Brain pericyte (primary cell): ENCODE measurements at regions not wholly inside any gene's neighbourhood (a gene's known extent, or its start where the extent isn't known, plus 50 kb on each side); places are given as distances from the start of the nearest gene placed in this dataset.

ENCODE experiments used
- DNase-seq: peaks from one replicate; pipeline ENCODE4 v3.0.0-alpha.2; 2012; ENCODE audit warnings: low read depth, low spot score

DNA sequence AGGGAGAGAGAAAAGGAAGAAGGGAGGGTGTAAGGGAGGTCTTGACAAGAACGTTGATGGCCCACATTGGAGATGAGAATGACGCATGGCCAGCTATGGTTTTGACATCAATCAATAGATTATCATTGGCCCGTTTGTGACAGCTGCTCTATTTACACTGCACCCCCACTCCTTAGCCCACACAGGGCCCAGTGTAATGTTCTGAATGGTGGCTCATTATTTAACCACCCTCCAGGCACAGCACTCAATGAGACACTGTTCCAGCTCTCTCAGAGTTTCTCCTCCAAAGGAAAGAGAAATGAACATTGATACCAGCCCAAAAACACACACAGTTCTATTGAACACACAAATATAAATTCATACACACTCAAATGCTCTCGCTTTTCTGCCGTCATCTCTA is 173.0 kb upstream of the IPO5 start:
- no peak for DNase-seq

DNA sequence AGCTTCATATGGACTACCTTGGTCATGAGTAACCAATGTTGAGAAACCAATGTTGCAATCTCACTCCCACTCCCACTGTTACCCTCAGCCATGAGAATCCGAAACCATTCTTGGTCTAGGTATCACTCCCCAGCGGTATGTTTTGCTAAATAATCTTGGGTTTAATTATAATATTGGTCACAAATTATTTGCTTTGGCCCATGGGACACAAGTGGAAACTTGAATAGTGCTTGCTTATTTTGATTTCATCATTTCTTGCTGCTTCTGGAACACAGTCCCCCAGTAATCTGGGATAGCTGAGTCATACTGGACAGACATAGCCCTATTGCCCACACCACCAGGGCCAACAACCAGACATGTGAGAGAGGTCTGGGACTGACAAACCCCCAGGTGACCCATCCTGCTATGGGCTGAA is 171.6 kb upstream of the IPO5 start:
- no peak for DNase-seq

DNA sequence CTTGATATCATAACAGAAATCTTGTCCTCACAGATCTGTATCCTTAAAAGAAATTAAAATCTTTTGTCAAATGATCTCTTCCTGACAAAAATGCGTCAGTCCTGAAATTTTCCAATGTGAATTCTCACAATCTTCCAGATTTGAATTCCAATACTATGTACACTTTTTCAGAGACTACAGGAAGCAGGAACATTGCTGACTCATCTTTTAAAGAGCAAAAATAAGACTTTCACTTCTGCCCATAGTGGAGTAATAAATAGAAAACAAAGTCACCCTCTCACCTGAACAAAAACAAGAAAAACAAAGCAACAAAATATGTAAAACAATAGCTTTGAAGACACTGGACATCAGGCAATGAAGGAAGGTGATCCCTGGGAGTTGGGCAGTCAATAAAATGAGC is 167.0 kb upstream of the IPO5 start:
- no peak for DNase-seq

DNA sequence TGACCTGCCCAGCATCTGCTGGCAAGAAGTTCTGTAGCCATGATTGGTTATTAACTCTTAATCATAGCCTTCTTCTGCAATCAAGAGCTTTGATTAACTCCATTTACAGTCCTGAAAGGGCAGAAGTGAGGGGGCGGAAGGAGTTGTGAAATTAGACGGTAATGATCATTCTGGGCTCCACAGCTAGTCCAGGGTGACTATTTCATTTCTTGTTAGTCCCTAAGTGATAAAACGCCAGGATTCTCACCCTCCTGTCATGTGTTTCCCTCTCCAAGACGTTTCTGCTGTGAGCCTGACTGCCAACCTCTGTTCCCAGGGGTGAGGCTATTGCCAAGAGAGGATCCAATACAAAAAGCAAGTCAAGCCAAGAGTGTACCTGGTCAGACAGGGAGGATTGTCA is 155.9 kb upstream of the IPO5 start:
- no peak for DNase-seq

DNA sequence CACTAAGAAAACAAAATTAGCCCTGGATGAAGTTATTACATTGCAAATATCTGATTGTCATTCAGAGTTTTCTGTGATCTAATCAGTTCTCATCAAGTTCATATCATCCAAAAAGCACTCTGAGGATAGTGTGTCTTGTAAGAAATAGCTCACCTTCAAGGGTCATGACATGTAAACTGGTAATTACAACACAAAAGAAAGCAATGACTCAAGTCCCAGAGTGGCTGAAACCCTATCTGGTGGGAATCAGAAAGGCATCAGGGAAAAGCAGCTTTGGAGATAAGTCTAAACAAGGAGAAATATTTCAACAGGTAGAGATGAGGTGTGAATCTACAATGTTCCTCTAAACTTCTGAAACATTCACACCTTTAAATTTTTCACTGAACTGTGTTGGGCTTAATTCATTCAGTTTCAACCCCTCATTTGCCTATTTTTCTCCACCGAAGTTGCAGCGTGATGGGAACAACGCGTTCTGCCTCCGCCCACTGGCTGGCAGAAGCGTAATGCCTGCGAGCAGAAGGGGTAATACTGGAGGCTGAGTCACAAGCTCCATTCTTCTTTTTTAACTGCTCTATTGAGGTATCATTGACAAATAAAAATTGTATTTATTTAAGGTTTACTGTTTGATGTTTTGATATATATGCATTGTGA is 155.2 kb upstream of the IPO5 start:
- no peak for DNase-seq

DNA sequence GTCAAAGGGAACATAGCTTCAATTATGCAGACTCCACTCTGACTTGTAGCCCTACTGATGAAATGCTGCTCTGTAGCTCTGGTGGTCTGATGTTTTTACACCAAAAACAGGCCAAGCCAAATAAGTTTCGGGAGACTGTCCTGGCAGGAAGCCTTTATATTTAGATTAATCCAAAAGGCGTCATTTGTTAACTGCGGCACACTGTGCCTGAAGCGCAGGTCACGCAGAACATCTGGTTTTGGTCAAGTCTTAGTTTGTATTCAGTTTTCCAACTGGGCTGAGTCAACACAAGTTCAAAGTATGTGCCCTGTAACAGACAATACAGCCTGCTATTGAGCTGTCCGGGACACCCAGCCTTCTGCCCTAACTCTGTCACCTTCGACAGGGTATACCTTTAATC is 154.6 kb upstream of the IPO5 start:
- peak; percentile 82 for DNase-seq

DNA sequence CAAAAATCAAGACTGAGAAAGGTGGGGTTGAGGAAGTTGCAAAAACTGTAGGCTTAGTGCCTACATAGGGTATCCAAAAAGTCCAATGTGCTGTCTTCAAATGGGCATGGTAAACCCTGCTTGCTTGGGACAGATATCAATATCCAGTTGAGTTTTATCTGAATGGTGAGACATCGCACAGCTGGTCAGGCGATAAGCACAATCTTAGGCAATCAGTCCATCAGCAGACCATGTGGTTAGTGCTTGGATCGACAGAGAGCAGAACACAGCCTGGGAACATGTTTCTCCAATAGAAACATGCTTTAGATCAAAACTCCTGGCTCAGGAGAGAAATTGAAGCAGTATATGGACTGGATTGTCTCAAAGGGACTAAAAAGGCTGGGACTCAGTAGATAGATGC is 151.3 kb upstream of the IPO5 start:
- DNase-seq: no peak

DNA sequence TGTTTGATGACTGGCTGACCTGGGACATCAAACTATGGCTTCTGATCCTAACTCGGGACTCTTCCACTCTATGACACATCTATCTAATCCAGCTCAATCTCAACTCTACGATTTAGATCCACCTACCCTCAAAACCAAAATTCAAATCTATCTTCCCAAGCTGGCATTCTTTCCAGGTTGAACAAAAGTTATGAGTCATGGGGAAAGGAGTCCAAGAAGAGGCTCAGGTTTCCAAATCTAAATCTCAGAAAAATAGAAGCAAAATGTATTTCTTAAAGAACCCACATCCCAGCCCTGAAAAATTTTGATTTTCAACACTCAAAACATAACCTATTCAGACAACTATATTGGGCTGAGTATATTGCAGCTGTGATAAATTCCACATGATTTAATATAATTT is 143.9 kb upstream of the IPO5 start:
- DNase-seq: no peak

DNA sequence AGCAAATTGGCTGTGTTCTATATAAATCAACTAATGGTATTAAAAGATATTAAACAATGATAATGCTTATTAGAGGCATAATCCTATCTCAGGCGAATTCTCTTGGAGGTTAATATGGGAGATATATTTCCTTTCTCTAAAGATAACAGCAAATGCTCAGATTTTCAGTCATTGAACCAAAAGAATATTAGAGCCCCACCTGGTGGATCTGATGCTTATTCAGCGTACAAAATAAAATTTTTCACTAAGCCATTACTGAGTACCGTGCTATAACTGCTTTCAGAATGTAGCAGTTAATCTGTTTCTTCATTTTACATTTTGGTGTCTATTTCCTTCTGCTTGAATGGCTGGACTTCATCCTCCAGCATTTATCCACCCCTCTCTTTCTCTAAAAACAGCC is 143.3 kb upstream of the IPO5 start:
- DNase-seq: no peak

DNA sequence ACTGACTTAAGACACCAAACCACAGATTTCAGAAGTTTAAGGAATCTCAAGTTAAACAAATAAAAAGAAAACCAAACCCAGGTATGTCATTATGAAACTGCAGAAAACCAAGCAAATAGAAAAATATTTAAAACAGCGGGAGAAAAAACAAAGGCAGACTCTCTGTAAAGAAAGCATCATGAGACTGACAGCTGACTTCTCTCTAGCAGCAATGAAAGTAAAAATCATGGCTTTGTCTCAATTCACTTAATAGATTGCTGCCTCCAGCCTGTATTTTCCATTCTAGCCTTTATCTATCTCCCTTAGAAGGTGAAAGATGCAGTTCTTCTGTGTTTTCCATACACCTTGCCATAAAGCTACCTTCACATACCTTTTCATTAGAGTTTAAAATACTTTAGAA is 131.1 kb upstream of the IPO5 start:
- DNase-seq: no peak

DNA sequence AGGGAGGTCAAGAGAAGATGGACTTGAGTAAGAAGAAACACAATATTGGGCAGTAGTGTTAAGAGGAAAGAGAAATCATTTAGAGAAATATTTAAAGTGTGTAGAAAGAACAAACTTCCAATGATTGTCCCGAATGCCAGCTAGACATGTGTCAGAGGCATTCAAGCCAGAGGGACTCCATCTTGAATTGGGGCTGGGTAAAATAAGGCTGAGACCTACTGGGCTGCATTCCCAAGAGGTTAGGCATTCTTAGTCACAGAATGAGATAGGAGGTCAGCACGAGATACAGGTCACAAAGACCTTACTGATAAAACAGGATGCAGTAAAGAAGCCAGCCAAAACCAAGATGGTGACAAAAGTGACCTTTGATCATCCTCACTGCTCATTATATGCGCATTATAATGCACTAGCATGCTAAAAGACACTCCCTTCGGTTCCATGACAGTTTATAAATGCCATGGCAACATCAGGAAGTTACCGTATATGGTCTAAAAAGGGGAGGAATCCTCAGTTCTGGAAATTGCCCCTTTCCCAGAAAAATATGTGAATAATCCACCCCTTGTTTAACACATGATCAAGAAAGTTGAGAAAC is 127.0 kb upstream of the IPO5 start:
- no peak for DNase-seq

DNA sequence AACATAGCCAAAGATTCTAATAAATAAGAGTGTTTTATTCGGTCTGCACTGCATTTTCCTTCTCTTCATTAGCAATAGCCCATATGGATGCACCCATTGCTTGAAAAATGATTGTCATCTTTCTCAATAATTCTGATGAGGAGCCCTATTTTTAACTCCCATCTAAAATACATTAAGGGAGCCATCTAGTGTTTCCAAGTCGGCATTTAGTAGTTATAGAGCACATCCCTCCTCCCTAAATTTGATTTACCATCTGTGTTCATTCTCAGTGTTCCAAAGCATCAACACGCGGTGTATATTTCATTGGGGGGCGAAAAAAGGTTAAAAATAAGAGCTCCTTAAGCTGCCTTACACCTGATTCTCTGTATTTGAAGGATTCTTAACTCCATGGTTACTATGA is 119.2 kb upstream of the IPO5 start:
- no peak for DNase-seq

DNA sequence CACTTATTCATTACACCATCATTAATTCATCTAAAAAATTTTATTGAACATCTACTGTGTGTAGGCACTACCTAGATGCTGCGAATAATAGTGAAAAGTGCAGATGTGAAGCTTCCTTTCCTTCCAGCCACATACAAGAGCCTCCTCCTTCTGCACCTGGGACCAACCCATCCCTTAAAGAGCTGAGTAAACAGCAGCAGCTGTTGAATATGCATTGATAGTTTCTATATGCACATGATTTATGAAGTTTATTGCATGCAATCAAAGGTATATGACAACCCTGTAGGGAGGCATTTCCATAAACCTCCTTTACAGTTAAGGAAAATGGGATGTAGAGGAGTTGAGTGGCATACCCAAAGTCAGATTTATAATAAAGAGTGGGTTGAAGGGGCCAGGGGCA is 110.3 kb upstream of the IPO5 start:
- DNase-seq: no peak

DNA sequence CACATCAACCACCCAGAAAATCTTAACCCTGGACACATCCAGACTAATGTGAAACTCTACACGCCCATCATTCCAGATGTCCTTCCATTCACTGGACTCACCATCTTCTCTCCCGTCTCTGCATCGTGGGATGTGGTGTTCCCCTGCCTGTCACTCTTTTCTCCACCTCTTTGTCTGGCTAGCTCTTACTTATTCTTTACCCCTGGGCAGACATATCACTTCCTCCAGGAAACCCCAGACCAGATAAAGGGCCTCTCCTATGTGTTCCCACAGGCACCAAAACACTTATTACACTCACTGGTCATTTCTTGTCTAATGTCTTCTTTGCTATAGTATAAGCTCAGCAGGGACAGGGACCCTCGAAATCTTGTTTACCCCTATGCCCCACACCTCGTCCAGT is 109.3 kb upstream of the IPO5 start:
- DNase-seq: no peak

DNA sequence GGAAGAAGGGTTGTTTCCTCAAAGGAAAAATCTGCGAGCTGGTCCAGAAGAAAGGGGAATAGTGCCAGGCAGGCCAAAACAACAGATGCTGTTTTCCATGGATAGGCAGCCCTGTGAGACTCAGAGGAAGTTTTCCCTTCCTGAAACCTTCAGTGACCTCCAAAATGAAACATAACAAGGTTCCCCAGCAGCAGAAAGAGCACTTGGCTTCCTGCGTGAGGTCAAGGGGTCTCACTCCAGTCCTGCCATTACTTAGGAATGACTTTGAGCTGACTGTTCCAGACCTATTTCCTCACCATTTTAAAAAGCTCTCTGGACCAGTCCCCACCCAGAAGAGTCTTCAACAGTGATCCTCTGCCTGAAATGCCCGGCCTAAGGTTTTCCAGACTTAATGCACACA is 104.6 kb upstream of the IPO5 start:
- no peak for DNase-seq

DNA sequence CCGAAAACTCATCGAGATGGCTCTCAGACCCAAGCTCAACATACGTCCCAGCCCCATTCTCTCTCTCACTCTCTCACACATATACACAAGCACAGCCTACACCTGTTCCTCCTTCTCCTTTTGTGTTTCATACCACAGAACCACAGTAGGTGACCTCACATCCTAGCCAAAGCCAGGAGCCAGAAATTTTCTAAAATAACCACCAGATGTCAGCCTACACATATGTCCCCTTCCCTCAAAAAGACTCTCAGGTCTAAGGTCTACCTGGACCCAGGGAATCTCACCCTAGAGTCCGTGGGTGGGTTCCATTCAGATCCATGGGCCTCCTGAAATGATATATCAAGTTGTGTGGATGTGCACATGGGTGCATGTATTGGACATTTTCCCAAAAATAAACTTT is 104.2 kb upstream of the IPO5 start:
- DNase-seq: no peak

DNA sequence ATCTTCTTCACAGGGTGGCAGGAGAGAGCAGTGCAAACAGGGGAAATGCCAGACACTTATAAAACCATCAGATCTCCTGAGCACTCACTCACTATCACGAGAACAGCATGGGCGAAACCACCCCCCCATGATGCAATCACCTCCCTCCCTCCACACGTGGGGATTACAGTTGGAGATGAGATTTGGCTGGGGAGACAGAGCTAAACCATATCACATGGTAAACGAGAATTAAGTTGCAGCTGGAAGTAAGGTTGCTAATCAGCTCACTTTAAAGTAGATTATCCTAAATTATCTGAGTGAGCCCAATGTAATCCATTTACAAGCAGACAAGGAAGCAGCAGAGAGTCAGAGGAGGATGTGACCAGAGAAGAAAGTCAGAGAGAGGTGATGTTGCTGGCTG is 102.2 kb upstream of the IPO5 start:
- no peak for DNase-seq

DNA sequence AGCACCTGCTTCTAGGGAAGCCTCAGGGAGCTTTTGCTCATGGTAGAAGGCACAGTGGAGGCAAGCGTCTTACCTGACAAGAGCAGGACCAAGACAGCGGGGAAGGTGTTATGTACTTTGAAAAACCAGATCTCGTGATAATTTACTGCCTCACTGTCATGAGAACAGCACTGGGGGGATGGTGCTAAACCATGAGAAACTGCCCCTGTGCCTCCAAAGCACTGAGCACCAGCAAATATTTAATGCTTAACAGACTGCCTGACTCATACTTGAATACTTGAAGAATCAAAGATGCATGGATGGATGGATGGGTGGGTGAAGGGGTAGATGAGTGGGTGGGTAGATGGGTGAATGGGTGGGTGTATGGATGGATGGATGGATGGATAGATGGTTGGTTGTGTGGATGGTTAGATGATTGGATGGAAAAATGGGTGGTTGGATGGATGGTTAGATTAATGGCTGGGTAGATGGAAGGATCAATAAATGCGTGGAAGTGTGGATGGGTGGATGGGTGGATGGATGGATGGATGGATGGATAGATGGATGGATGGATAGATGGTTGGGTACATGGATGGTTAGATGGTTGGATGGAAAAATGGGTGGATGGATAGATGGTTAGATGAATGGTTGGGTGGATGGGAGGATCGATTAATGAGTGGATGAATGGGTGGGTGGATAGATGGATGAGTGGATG is 101.1 kb upstream of the IPO5 start:
- no peak for DNase-seq

DNA sequence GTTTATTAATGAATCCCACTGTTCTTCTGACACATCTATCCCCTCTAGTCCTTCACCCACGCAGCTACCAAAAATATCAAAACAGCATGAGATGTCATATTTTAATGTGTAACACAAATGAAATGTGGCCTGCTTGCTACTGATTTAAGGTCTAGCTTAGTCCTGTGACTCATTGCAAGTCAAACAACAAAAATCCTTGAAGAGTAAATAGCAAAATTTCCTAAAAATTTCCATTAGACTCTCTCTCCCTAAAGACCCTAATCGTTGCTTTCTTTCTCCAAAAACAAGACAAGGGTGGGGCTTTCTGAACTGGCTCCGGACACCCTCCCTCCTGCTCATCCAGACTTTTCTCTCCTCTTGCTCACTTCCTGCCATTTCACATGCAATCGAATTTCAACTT is 99.9 kb upstream of the IPO5 start:
- no peak for DNase-seq

DNA sequence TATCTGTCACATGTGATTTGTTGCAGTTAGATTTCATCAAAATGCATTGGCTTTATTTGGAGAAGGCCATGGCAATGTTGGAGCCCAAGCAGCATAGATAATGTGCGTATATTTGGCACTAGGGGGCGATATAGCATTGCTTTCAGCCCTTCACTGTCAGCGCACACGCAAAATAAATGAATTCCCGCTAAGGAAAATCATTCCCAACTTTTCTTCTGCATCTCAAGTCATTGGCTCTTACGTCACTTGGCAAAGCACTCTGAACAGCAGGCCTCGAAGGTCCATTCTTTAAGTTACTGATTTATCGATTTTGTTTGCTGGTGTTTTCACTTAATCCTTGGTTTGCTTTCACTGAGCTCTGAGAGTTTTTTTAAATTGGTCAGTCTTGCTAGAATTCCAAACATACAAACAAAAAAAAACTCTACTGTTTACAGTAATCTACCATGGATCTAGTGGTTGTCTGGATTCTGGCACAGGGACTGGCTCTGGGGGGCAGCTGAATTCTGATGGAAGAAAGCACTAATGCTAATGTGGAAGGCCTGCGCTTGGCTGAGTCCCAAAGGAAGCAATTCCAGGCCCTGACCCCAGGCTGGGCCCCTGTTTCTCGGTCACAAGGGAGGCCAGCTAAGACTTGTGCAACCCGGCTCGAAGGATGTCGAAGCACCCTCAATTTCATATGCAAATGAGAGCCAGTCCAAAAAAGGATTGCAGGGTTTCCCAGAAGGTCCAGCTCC is 97.7 kb upstream of the IPO5 start:
- DNase-seq: peak; percentile 57

DNA sequence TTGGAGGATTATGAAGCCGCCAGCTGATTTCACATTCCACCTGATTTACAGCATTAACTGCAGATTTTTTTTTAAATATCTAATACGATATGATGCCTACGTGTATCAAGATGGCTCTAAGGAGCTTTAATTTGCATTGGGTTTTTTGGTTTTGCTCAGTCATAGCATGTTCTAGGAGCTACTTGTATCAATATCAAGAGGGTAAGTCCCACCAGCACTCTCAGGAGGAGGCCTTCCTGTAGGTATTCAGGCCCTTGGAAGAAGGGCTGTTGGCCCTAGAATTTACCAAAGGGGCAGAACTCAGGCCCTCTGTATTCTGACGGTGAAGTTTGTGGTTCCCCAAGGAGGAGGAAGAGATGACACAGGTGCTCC is 97.2 kb upstream of the IPO5 start:
- DNase-seq: no peak

DNA sequence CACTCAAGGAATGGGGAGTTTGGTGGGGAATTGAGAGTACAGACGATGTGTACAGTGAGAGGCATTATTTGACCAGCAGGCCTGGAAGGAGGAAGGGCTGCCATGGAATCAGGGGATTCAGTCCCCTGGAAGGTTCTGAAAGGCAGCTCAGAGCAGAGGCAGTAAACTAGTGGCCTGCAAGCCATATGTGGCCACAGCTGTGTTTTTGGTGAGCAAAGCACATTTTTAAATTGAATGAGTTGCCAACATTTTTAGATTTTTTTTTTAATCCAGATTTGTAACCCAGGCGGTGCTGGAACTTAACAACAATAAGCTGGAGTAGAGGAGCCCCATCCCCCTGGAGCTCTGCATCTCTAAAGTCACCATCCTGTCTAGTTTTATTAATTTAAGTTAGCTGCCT is 95.3 kb upstream of the IPO5 start:
- DNase-seq: no peak

DNA sequence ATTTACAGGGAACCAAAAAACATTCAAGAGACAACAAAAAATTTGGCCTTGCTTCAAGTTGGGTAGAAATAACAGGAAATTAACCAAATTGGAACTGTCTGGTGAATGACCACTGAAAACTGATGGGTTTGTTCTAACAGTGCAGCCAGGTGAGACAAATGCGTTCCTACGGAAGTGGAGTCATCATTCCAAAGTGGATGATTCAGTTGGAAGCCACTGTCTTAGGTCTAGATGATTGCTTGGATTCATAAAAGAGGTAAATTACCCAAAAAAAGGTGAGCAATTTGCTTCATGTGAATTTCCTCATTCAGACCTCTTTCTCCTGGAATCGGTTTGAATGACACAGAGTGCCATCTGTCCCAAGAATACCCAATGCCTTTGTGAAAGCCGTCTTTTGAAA is 87.1 kb upstream of the IPO5 start:
- DNase-seq: no peak
